Chondrocyte (in vitro differentiated cells): ENCODE measurements at regions not wholly inside any gene's neighbourhood (a gene's known extent, or its start where the extent isn't known, plus 50 kb on each side); places are given as distances from the start of the nearest gene placed in this dataset.

ENCODE experiments used
- DNase-seq: peaks from one replicate; pipeline ENCODE4 v3.0.0; 2021; ENCODE audit warnings: mixed read lengths, low spot score
- H3K27ac Mint-ChIP-seq: one replicate; pipeline ENCODE4 v1.8.0; 2021; ENCODE audit warnings: mild to moderate bottlenecking, moderate library complexity, mixed read lengths; ENCODE audit not compliant: unreplicated experiment
- H3K27me3 Mint-ChIP-seq: 2 replicates; pipeline ENCODE4 v1.8.0; 2021; ENCODE audit warnings: low read depth, mixed read lengths
- H3K36me3 Mint-ChIP-seq: 2 replicates; pipeline ENCODE4 v1.8.0; 2021; ENCODE audit warnings: low read depth, mixed read lengths
- H3K4me1 Mint-ChIP-seq: 2 replicates; pipeline ENCODE4 v1.8.0; 2021; ENCODE audit warnings: low read depth, mild to moderate bottlenecking, mixed read lengths
- H3K4me3 Mint-ChIP-seq: one replicate; pipeline ENCODE4 v1.8.0; 2021; ENCODE audit warnings: mild to moderate bottlenecking, moderate library complexity, mixed read lengths; ENCODE audit not compliant: unreplicated experiment
- H3K9me3 Mint-ChIP-seq: 2 replicates; pipeline ENCODE4 v1.8.0; 2021; ENCODE audit warnings: low read depth, mixed read lengths
- CTCF ChIP-seq: fragments of 200-600 bp; sonication (generic); IDR thresholded peaks from 2 replicates; pipeline ENCODE4 v1.5.0; 2021; ENCODE audit warnings: antibody characterized with exemption, mild to moderate bottlenecking, moderate library complexity

- Mint-ChIP-seq H3K4me1 (no peaks in the 10 kb centered on the region), H3K4me3 (no peak overlapping the region), H3K9me3 (peaks cover 48% of the 10 kb centered on the region), H3K27ac (no peak overlapping the region), H3K27me3 (no peaks in the 10 kb centered on the region), H3K36me3 (peaks cover 8% of the 10 kb centered on the region)
- TF ChIP-seq CTCF: no peak
- no peak for DNase-seq
Measured at GRCh38 chr18:25621682-25622081, 269.7 kb upstream of the ZNF521 start.

GRCh38 chr18:25621144-25621543, 269.2 kb upstream of the ZNF521 start:
- H3K27ac Mint-ChIP-seq: no peak overlapping the region
- H3K4me1 Mint-ChIP-seq: no peaks in the 10 kb centered on the region
- no peak overlapping the region for H3K4me3 Mint-ChIP-seq
- no peak for TF ChIP-seq CTCF
- H3K9me3 Mint-ChIP-seq: peaks cover 44% of the 10 kb centered on the region
- no peak for DNase-seq
- H3K27me3 Mint-ChIP-seq: no peaks in the 10 kb centered on the region
- H3K36me3 Mint-ChIP-seq: peaks cover 7% of the 10 kb centered on the region

- H3K27me3 Mint-ChIP-seq: no peaks in the 10 kb centered on the region
- H3K9me3 Mint-ChIP-seq: peaks cover 5% of the 10 kb centered on the region
- H3K27ac Mint-ChIP-seq: no peak overlapping the region
- no peak overlapping the region for H3K4me3 Mint-ChIP-seq
- TF ChIP-seq CTCF: no peak
- DNase-seq: no peak
- H3K4me1 Mint-ChIP-seq: peaks cover 6% of the 10 kb centered on the region
- H3K36me3 Mint-ChIP-seq: no peaks in the 10 kb centered on the region
Measured at GRCh38 chr18:25614168-25614567, 262.2 kb upstream of the ZNF521 start.

- H3K27ac Mint-ChIP-seq: no peak overlapping the region
- H3K27me3 Mint-ChIP-seq: no peaks in the 10 kb centered on the region
- H3K36me3 Mint-ChIP-seq: no peaks in the 10 kb centered on the region
- H3K4me3 Mint-ChIP-seq: no peak overlapping the region
- peaks cover 7% of the 10 kb centered on the region for H3K9me3 Mint-ChIP-seq
- DNase-seq: no peak
- TF ChIP-seq CTCF: no peak
- peaks cover 6% of the 10 kb centered on the region for H3K4me1 Mint-ChIP-seq
Measured at GRCh38 chr18:25612466-25612865, 260.5 kb upstream of the ZNF521 start.

- no peak for DNase-seq
- H3K27me3 Mint-ChIP-seq: no peaks in the 10 kb centered on the region
- H3K4me1 Mint-ChIP-seq: peaks cover 6% of the 10 kb centered on the region
- peaks cover 2% of the 10 kb centered on the region for H3K9me3 Mint-ChIP-seq
- H3K36me3 Mint-ChIP-seq: no peaks in the 10 kb centered on the region
- no peak overlapping the region for H3K27ac Mint-ChIP-seq
- no peak overlapping the region for H3K4me3 Mint-ChIP-seq
- no peak for TF ChIP-seq CTCF
Measured at GRCh38 chr18:25608091-25608490, 256.1 kb upstream of the ZNF521 start.
